HT1080 (cell line): ENCODE measurements at regions not wholly inside any gene's neighbourhood (a gene's known extent, or its start where the extent isn't known, plus 50 kb on each side); places are given as distances from the start of the nearest gene placed in this dataset.
"Not testable (repeated sequence)": the region's sequence is repeated elsewhere in the genome, so short reads cannot be mapped to it uniquely, and the experiment has no call there.

Source experiments
- DNase-seq: peaks from one replicate; pipeline ENCODE4 v3.0.0-alpha.2; 2015; ENCODE audit warnings: low read depth

DNA sequence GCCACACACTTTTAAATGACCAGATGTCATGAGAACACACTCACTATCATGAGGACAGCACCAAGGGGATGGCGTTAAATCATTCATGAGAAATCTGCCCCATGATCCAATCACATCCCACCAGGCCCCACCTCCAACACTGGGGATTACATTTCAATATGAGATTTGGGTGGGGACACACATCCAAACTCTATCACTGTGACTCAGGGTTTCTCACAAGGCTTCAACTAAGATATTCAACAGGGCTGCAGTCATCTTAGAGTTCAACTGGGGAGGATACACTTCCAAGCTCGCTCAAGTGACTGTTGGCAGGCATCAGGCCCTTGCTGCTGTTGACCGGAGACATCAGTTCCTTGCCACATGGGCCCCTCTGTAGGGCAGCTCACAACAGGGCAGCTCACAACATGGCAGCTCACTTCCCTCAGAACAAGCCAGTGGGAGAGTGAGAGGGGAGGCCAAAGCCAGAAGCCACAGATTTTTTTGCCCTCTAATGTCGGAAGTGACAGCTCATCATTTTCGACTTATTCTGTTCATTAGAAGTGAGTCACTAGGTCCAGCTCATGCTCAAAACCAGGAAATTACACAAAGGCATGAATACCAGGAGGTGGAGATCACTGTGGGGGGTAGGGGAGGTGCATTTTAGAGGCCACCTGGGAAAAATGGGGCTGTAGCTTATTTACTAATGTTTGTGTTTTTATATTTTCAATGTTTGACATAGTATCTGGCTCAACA, 50.8 kb upstream of the PTHLH start:
- DNase-seq: peak; percentile 99

DNA sequence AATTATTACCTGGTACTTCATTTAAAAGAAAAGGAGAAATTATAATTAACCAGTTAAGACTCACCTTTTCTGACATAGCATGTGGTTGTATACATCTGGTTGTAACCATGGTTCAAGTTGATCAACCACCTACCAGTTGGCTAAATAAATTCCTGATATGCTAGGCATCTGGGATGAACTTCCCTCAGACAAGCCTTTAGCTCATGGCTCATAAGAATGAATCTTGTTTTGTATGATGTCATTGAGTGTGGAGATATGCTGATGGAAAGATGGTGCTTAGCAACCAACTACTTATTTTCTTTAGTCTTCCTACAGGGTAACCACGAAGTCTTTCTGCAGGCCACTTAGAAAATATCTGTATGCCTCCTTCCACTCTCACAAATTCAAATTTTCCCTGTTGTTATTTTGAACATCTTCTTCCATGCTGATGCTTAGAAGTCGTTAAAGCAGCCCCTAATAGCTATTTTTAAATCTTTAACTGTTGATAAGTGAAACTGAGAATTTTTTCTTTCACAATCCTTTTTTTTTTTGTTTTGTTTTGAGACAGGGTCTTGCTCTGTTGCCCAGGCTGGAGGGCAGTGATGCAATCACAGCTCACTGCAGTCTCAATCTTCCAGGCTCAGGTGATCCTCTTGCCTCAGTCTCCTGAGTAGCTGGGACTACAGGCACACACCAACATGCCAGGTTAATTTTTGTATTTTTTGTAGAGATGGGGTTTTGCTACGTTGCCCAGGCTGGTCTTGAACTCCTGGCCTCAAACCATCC, 51.9 kb upstream of the PTHLH start:
- peak; percentile 77 for DNase-seq

- DNase-seq: no peak
Observed at GRCh38 chr12:28025821-28026505, 53.4 kb upstream of the PTHLH start.

- DNase-seq: peak; percentile 88
Observed at GRCh38 chr12:28026701-28027100, 54.2 kb upstream of the PTHLH start.

GRCh38 chr12:28027328-28027727, 54.8 kb upstream of the PTHLH start:
- DNase-seq: no peak

- DNase-seq: peak; percentile 45
Observed at GRCh38 chr12:28027947-28028724, 55.6 kb upstream of the PTHLH start.

- peak; percentile 58 for DNase-seq
Observed at GRCh38 chr12:28032811-28033537, 60.4 kb upstream of the PTHLH start.

- DNase-seq: peak; percentile 82
Observed at GRCh38 chr12:28033538-28033915, 61.0 kb upstream of the PTHLH start.

GRCh38 chr12:28034271-28034670, 61.7 kb upstream of the PTHLH start:
- no peak for DNase-seq

DNA sequence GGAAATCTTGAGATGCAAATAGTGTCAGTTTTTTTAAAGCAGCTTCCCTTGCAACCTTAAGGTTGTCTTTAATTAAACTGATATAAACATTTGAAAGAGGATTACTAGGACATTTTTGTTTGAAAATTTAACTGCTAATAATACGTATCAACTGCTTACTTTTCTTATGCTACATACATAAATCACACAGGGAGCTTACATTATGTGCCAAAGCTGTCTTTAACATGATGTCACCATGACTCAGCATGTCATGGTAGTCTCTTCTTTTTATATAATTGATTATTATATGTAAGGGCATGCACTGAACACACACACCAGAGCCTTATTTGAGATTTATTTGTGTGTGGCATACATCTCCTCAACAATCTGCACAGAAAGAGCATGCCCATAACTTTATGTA, 63.0 kb upstream of the PTHLH start:
- peak; percentile 50 for DNase-seq

GRCh38 chr12:28036940-28037339, 64.4 kb upstream of the PTHLH start:
- DNase-seq: no peak

GRCh38 chr12:28040246-28040645, 67.7 kb upstream of the PTHLH start:
- no peak for DNase-seq

DNA sequence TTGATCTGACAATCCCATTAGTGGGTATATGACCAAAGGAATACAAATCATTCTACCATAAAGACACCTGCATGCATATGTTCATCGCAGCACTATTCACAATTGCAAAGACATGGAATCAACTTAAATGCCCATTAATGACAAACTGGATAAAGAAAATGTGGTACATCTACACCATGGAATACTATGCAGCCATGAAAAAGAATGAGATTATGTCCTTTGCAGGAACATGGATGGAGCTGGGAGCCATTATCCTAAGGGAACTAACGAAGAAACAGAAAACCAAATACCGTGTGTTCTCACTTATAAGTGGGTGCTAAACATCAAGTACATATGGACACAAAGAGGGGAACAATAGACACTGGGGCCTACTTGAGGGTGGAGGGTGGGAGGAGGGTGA, 74.1 kb upstream of the PTHLH start:
- DNase-seq: not testable (repeated sequence)

- DNase-seq: peak; percentile 44
Observed at GRCh38 chr12:28050606-28051005, 78.1 kb upstream of the PTHLH start.

- no peak for DNase-seq
Observed at GRCh38 chr12:28051516-28052354, 79.2 kb upstream of the PTHLH start.

DNA sequence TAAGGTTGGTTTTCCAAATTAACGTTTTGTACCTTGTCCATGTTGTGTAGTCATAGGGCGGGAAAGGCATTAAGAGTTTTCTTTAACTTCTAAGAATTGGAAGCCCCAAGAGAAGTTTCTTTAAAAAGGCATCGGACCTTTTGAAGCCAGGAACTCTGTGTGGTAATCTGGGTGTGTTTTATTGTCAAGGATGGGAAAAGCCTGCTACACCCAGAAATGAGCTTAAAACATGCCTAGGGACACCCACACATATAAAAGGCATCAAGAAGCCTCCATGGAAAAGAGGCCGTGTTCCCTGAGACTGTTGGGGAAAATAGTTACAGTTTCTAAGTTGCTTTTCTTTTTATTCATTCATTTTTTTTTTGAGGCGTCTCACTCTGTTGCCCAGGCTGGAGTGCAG, 81.0 kb upstream of the PTHLH start:
- DNase-seq: no peak

GRCh38 chr12:28054583-28054982, 82.0 kb upstream of the PTHLH start:
- DNase-seq: no peak

DNA sequence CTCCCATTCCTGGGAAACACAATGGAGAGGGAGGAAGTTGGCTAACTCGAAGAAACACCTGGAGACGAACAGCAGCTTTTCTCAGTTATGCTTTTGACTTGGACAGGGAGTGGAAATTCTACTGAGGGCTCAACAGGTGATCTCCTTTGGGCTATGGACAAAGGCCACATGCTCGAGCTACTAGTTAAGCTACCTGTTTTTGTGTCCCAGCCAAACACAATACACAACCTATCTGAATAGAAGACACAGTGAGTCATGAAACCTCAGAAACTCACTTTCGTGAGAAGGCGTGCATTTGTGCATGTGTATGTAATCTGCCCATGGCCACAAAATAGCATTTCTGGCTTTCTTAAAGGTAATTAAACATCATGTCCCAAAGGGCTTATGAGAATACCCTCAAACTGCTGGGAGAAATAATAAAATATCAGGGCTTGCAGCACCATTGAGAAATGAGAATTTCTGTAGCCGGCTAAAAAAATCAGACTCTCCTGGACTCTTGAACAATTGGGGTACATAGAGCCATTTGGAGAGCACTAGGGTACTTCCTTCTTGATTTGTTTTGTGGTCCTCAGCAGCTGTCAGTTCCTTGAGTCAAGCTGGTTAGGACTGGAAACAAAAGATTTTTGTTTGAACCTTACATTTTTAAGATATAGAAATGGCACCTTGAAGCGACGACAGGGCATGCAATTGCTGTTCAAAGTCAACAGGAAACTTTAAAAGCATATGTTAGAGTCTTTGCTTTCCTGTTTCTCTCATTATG, 85.5 kb upstream of the PTHLH start:
- peak; percentile 16 for DNase-seq

- no peak for DNase-seq
Observed at GRCh38 chr12:28059220-28059619, 86.7 kb upstream of the PTHLH start.
